GM08714 (cell line): ENCODE measurements at regions not wholly inside any gene's neighbourhood (a gene's known extent, or its start where the extent isn't known, plus 50 kb on each side); places are given as distances from the start of the nearest gene placed in this dataset.
"Not testable (repeated sequence)": the region's sequence is repeated elsewhere in the genome, so short reads cannot be mapped to it uniquely, and the experiment has no call there.

Experiments used
- H3K4me3 ChIP-seq: fragments of 200-500 bp; sonication (Bioruptor generic); 2 replicates; pipeline ENCODE4 v1.5.1; 2014; ENCODE audit warnings: mild to moderate bottlenecking, low read length, inconsistent platforms
- ZNF274 ChIP-seq: IDR thresholded peaks from 2 replicates; pipeline ENCODE4 v1.6.1; 2012; ENCODE audit warnings: mild to moderate bottlenecking, low read depth, low read length

DNA sequence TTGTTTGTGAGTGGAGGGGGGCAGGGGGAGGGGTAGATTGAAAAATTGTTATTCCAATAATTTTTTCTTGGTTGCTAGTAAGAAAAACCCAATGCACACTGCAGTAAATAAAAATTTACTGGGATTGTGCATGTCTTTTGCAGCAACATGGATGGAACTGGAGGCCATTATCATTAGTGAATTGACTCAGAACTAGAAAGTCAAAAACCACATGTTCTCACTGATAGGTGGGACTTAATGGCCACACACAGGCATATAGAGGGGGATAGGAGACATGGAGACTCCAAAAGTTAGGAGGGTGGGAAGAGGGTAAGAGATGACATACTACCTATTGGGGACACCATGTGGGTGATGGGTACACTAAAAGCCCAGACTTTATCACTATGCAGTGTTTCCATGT, 67.2 kb downstream of the BUB3 start:
- H3K4me3 ChIP-seq = no peak overlapping the region
- no peak for TF ChIP-seq ZNF274

DNA sequence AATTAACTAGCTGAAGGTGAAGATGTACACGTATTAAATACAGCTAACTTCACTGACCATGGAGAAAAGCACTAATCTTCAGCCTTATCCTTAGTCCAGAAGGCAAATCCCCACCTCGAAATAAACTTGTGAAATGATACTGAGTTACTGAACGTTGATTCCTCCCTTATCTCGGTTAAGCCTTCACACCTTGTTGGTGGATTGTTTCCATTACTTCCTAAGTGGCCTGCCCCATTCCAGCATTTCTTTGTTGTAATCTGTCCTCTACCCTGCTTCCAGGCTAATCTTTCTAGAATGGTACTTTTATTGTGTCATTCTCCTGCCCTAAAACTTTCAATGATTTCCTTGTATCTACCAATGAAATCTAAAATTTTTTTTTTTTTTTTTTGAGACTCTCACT, 68.6 kb downstream of the BUB3 start:
- no peak for TF ChIP-seq ZNF274

DNA sequence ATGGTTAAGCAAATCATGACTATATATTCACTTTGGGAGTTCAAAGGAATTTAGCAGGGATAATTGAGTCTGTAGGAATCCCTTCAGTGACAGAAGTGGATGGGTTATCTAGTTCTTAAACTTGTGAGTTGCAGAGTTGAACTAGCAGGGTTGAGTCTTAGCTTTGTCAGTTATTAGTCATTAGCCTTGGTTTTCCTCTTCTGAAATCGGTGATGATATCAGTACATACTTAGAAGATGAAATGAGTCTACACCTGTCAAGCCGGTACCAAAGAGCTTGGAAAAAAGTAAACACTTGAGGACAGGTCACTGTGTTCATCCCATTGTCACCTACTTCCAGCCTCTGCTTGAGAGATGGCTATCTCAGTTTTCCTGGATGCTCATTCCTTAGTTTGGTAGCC, 73.5 kb downstream of the BUB3 start:
- TF ChIP-seq ZNF274 = no peak
- H3K4me3 ChIP-seq = no peak overlapping the region

More for the DNA sequence above, 68.6 kb downstream of the BUB3 start:
- no peak overlapping the region for H3K4me3 ChIP-seq

DNA sequence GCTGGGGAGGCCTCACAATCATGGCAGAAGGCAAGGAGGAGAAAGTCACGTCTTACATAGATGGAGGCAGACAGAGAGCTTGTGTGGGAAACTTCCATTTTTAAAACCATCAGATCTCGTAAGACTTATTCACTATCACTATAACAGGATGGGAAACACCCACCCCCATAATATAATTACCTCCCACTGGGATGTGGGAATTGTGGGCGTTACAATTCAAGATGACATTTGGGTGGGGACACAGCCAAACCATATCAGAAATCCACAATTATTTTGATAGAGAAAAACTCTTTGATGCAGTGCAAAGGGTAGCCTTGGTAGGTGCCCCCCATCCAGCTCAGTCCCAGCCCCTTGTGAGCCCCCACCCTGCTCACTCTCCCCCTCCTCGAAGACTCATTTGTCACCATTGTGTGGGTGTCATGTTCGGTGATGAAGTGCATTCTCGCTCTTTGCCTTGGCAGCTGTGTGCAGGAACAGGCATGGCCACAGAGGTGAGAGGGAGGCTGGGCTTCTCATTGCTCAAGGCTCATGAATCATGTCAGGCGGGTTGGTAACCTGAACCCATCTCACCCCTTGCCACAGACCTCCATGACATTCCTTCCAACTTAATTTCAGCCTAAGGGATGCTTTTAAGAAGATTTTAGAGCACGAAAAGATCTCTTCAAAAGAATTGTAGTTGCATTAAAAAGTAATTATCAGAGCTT, 75.9 kb downstream of the BUB3 start:
- no peak overlapping the region for H3K4me3 ChIP-seq
- TF ChIP-seq ZNF274 = no peak

DNA sequence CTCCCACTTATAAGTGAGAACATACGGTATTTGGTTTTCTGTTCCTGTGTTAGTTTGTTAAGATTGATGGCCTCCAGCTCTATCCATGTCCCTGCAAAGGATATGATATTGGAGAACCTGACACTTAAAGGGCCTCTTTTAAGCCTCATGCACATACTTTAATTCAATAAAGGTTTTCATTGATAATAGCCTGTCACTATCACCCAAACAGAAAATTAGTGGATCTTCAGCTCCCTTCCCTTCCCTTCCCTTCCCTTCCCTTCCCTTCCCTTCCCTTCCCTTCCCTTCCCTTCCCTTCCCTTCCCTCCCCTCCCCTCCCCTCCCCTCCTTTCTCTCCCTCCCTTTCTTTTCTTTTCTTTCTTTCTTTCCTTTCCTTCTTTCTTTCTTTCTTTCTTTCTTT, 78.7 kb downstream of the BUB3 start:
- not testable (repeated sequence) for H3K4me3 ChIP-seq

DNA sequence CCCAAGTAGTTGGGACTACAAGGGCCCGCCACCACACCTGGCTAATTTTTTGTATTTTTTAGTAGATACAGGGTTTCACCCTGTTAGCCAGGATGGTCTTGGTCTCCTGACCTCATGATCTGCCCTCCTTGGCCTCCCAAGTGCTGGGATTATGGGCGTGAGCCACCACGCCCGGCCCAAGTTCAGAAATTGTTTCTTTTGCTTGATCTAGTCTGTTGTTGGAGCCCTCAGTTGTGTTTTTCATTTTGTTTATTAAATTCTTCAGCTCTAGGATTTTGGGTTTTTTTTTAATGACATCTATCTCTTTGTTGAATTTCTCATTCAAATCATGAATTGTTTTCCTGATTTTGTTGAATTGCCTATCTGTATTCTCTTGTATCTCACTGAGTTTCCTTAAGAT, 80.8 kb downstream of the BUB3 start:
- not testable (repeated sequence) for H3K4me3 ChIP-seq

DNA sequence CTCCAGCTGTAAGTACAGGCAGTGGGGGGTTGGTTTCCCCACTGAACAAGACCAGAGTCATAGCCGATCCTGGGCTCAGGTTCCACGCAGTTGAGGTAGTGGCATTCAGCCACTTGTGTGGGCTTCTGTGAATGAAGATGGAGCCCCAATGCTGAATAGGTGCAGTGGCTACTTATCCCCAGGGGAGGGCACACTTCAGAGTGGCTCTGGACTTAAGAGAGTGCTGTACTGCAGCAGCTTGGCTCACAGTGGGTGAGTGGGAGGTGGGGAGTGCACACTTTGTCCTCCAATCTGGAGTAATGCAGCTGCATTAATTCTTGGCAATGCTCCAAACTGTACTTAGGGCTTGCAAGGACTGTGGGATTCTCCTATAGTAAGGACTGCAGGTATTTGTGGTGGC, 81.9 kb downstream of the BUB3 start:
- no peak for TF ChIP-seq ZNF274
- H3K4me3 ChIP-seq = no peak overlapping the region

DNA sequence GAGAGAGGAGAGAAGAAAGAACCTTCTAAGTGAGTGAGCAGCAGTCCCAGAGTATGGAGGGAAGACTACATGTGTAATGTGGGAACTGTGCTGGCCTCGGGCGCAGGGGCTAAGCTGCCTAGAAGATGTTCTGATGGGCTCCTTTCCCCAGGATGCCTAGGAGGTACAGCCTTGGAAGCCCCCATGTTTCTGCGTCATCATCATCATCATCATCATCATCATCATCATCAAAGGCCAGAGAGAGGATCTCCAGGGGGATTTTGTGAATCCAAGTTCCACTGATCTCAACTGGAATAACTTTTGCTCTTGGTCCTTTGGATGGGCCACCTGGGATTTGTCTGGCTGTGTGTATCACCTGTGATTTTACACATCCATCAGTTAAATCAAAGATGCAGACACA, 86.0 kb downstream of the BUB3 start:
- no peak overlapping the region for H3K4me3 ChIP-seq
- TF ChIP-seq ZNF274 = no peak

DNA sequence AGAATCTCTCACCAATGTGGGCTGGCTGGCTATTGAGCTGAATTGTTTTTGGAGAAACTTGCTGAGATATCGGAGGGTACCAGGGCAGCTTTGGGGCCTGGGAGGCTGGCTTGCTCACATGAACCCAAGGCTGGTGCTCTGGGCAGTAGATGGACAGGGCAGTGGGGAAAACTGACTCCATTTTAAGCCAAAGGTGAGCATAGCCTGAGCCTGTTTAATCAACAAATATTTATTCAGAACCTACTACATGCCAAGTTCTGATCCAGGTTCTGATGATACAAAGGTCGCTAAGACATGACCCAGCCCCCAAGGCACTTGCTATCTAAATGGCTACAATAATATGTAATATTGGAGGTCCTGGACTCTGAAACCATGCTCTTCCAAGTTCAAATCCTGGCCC, 86.6 kb downstream of the BUB3 start:
- TF ChIP-seq ZNF274 = no peak
- no peak overlapping the region for H3K4me3 ChIP-seq

DNA sequence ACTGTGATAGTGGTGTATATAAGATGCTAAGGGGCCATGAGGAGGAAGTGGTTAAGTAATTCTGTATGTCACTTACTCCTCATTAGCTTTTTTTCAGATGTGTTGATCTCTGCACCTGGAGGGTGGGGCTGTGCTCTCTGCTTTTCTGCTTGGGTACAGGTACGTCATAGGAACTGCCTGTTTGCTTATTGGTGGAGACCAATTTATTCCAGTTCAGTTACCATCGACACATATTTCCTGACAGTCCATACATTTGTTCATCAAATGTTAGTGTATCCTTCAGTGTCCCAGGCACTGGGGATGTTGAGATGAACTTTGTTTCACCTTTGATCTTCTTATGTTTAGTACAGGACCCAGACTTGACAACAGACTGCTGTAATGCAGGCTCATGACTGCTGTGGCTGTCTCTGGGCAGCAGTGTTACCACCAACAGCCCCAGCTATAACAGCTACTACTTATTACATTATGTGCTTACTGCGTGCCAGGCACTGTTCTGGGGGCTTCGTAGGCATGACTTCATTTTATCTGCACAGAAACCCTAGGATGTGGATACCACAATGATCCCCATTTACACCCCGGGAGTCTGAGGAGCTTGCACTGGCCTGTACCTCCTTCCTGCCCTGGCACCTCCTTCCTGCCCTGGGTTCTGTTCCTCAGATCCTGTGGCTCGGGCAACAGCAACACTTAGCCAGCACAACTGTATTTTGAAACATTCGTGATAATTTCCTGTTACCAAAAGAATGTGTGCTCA, 87.4 kb downstream of the BUB3 start:
- H3K4me3 ChIP-seq = no peak overlapping the region
- no peak for TF ChIP-seq ZNF274

DNA sequence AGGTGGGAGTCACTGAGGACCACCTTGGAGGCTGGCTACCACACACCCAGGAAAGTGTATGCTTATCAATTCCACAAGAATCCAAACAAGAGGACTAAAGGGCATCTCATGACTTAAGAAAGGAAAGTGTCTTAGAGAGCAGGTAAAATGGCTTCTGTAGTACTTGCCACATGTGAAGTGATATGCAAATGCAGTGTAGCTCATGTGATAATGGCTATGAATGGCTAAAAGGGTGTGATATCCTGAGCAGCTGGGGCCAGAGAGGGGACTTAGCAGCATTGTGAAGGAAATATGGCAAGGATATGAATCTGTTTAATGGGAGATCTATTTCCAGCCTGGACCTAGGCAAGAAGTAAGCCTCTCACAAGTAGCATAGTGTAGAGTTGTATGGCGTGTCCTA, 90.5 kb downstream of the BUB3 start:
- no peak for TF ChIP-seq ZNF274
- H3K4me3 ChIP-seq = no peak overlapping the region

DNA sequence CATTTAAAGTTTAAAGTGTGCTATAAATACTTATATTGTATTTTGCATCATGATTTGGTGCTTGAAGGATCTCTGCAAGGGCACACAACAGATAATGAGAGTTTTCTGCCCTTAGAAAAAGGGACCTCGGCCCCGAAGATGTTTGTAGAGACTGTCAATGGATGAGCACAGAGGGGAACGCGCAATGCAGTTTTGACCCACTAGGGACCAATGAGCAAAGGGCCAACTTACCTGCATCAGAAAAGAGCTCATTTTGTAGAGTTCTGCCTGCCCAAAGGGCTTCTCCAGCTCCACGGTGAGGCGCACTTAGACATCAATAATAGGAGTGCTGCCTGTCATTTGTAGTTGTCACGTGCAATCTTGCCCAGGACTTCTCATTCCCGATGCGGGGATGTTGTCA, 91.1 kb downstream of the BUB3 start:
- no peak for TF ChIP-seq ZNF274
- no peak overlapping the region for H3K4me3 ChIP-seq

DNA sequence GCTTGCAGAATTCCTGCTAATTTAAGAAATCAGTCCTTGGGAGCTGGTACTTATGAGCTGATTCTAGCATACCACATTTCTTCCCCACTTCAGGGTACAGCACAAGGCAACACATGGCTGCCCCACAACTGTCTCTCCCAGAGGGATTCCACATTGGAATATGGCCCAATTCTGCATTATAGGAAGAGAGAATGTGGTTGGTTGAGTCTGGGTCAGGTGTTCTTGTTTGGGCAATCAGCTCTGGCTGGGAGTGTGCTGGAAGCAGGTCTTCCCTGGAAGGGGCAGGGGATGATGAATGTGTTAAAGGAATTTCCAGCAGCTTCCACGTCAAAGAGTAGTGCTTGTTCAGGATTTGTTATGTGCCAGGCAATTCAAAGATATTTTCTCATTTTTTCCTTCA, 95.7 kb downstream of the BUB3 start:
- H3K4me3 ChIP-seq = no peak overlapping the region
- TF ChIP-seq ZNF274 = no peak

DNA sequence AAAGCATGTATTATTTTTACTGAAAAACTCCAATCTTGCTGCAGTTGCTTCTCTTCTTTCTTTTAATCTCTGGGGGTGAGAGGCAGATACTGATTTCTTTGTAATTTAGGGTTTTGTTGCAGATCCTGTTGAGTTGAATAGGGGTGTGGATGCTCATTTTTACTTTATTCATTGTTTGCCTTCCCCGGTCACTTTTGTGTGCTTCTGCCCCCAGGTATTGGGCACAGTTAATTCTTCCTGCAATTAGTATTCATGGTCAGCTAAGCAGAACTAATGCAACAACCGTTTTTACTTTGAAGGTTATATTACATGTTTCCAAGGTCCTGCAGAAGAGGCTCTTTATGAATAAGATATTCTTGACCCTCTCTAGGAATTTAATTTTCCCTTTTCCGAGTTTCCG, 96.4 kb downstream of the BUB3 start:
- no peak overlapping the region for H3K4me3 ChIP-seq
- no peak for TF ChIP-seq ZNF274

DNA sequence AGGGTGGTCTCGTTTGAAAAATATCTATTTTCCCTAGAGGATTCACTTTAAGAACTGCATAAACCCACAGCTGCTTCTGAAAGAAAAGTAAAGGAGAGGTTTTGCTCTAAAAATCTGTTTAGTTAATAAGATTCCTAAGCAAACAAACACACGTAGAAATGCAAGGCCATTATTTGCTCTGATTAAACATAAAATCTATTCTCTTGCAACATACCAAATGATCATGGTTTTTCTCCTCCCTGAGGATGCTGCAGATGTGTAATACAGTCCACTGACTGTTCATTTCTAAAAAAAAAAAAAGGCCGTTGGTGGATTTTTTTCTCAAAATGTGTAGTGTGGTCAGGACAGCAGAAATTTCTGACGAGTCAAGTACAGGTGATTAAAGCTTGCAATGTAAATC, 98.6 kb downstream of the BUB3 start:
- H3K4me3 ChIP-seq = no peak overlapping the region
- TF ChIP-seq ZNF274 = no peak

DNA sequence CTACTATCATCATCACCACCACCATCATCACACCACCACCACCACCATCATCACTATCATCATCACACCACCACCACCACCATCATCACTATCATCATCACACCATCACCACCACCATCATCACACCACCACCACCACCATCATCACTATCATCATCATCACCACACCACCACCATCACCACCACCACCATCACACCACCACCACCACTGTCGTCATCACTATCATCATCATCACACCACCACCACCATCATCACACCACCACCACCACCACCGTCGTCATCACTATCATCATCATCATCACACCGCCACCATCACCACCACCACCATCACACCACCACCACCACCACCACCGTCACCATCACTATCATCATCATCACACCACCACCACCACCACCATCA, 100.1 kb downstream of the BUB3 start:
- not testable (repeated sequence) for H3K4me3 ChIP-seq
